GM19035 (cell line): ENCODE measurements at regions not wholly inside any gene's neighbourhood (a gene's known extent, or its start where the extent isn't known, plus 50 kb on each side); places are given as distances from the start of the nearest gene placed in this dataset.
"Not testable (repeated sequence)": the region's sequence is repeated elsewhere in the genome, so short reads cannot be mapped to it uniquely, and the experiment has no call there.

Experiments used
- ATAC-seq: cut with Tn5 transposase; IDR thresholded peaks from one replicate; pipeline ENCODE4 v1.9.1; 2021; ENCODE audit not compliant: unreplicated experiment

- no peak for ATAC-seq
These were observed 102.9 kb upstream of the SPATA12 start for GRCh38 chr3:56957522-56957921.

GRCh38 chr3:56956906-56957305 lies 103.6 kb upstream of the SPATA12 start:
- no peak for ATAC-seq

- ATAC-seq = no peak
These were observed 104.9 kb upstream of the SPATA12 start for GRCh38 chr3:56955492-56956111.

GRCh38 chr3:56954125-56954524 lies 106.3 kb upstream of the SPATA12 start:
- no peak for ATAC-seq

GRCh38 chr3:56952846-56953245 lies 107.6 kb upstream of the SPATA12 start:
- no peak for ATAC-seq

GRCh38 chr3:56952061-56952460 lies 108.4 kb upstream of the SPATA12 start:
- no peak for ATAC-seq

GRCh38 chr3:56951366-56951765 lies 109.1 kb upstream of the SPATA12 start:
- no peak for ATAC-seq

- not testable (repeated sequence) for ATAC-seq
These were observed 115.1 kb upstream of the SPATA12 start for GRCh38 chr3:56945378-56945777.

- no peak for ATAC-seq
These were observed 117.9 kb upstream of the SPATA12 start for GRCh38 chr3:56942523-56942922.

GRCh38 chr3:56940976-56941375 lies 119.5 kb upstream of the SPATA12 start:
- no peak for ATAC-seq

GRCh38 chr3:56940321-56940720 lies 120.1 kb upstream of the SPATA12 start:
- no peak for ATAC-seq

GRCh38 chr3:56939834-56940233 lies 120.6 kb upstream of the SPATA12 start:
- ATAC-seq = no peak

GRCh38 chr3:56938530-56938929 lies 121.9 kb upstream of the SPATA12 start:
- no peak for ATAC-seq

GRCh38 chr3:56937580-56937979 lies 122.9 kb upstream of the SPATA12 start:
- no peak for ATAC-seq

GRCh38 chr3:56935811-56936210 lies 124.7 kb upstream of the SPATA12 start:
- ATAC-seq = no peak

GRCh38 chr3:56934481-56934880 lies 126.0 kb upstream of the SPATA12 start:
- not testable (repeated sequence) for ATAC-seq

- no peak for ATAC-seq
These were observed 126.7 kb upstream of the SPATA12 start for GRCh38 chr3:56933803-56934202.

- ATAC-seq = no peak
These were observed 127.6 kb upstream of the SPATA12 start for GRCh38 chr3:56932866-56933265.

GRCh38 chr3:56931836-56932235 lies 128.6 kb upstream of the SPATA12 start:
- ATAC-seq = no peak

- ATAC-seq = no peak
These were observed 129.0 kb upstream of the ARHGEF3 start for GRCh38 chr3:56930706-56931105.

GRCh38 chr3:56929809-56930615 lies 128.3 kb upstream of the ARHGEF3 start:
- ATAC-seq = no peak

GRCh38 chr3:56928379-56929068 lies 126.8 kb upstream of the ARHGEF3 start:
- ATAC-seq = no peak
